ENCODE measurements at regions not wholly inside any gene's neighbourhood (a gene's known extent, or its start where the extent isn't known, plus 50 kb on each side); places are given as distances from the start of the nearest gene placed in this dataset.

- no peak for DNase-seq
These were observed 613.5 kb downstream of the MBD2 start for GRCh38 chr18:53610957-53611356.

GRCh38 chr18:53606792-53607191 is 617.7 kb downstream of the MBD2 start:
- DNase-seq: no peak

- DNase-seq: no peak
These were observed 619.3 kb downstream of the MBD2 start for GRCh38 chr18:53605198-53605597.

- no peak for DNase-seq
These were observed 621.2 kb downstream of the MBD2 start for GRCh38 chr18:53603276-53603675.

GRCh38 chr18:53601344-53601743 is 623.1 kb downstream of the MBD2 start:
- DNase-seq: no peak

GRCh38 chr18:53586923-53587322 is 637.5 kb downstream of the MBD2 start:
- no peak for DNase-seq

All from COR-L47 (cell line).